Choroid plexus epithelial cell (primary cell): ENCODE measurements at regions not wholly inside any gene's neighbourhood (a gene's known extent, or its start where the extent isn't known, plus 50 kb on each side); places are given as distances from the start of the nearest gene placed in this dataset.
"Not testable (repeated sequence)": the region's sequence is repeated elsewhere in the genome, so short reads cannot be mapped to it uniquely, and the experiment has no call there.

ENCODE experiments used
- DNase-seq: peaks from one replicate; pipeline ENCODE4 v3.0.0-alpha.2; 2010; ENCODE audit warnings: low read depth
- H3K4me3 ChIP-seq: 2 replicates; pipeline ENCODE4 v1.5.1; 2011; ENCODE audit warnings: low read depth, mild to moderate bottlenecking, control low read depth, low read length, moderate library complexity
- TF ChIP-seq, protein P1 (sequence below): conservative IDR thresholded peaks from 2 replicates; pipeline ENCODE4 v1.5.1; 2011; ENCODE audit warnings: low read depth, mild to moderate bottlenecking, control low read depth, inconsistent platforms, low read length, moderate library complexity

DNA sequence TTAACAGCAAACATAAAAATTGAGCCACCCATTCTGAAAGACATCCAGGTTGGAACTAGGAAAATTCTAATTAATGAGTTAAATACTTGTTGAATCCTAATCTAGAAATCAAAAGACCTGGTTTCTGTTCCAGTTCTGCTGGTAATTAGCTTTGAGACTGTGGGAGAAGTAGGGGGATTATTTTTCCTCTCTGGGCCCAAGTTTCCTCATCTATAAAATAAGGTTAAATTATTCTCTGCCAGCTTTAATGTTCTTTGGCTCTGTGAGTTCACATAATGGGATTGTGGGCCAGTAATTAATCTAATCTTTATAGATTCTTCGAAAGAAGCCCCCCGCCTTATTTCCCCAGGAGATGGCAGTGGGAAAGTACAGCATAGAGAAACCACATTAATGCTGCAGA, 104.6 kb downstream of the ENC1 start:
- no peak for DNase-seq
- TF ChIP-seq, protein P1, sequence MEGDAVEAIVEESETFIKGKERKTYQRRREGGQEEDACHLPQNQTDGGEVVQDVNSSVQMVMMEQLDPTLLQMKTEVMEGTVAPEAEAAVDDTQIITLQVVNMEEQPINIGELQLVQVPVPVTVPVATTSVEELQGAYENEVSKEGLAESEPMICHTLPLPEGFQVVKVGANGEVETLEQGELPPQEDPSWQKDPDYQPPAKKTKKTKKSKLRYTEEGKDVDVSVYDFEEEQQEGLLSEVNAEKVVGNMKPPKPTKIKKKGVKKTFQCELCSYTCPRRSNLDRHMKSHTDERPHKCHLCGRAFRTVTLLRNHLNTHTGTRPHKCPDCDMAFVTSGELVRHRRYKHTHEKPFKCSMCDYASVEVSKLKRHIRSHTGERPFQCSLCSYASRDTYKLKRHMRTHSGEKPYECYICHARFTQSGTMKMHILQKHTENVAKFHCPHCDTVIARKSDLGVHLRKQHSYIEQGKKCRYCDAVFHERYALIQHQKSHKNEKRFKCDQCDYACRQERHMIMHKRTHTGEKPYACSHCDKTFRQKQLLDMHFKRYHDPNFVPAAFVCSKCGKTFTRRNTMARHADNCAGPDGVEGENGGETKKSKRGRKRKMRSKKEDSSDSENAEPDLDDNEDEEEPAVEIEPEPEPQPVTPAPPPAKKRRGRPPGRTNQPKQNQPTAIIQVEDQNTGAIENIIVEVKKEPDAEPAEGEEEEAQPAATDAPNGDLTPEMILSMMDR = no peak
- no peak overlapping the region for H3K4me3 ChIP-seq

DNA sequence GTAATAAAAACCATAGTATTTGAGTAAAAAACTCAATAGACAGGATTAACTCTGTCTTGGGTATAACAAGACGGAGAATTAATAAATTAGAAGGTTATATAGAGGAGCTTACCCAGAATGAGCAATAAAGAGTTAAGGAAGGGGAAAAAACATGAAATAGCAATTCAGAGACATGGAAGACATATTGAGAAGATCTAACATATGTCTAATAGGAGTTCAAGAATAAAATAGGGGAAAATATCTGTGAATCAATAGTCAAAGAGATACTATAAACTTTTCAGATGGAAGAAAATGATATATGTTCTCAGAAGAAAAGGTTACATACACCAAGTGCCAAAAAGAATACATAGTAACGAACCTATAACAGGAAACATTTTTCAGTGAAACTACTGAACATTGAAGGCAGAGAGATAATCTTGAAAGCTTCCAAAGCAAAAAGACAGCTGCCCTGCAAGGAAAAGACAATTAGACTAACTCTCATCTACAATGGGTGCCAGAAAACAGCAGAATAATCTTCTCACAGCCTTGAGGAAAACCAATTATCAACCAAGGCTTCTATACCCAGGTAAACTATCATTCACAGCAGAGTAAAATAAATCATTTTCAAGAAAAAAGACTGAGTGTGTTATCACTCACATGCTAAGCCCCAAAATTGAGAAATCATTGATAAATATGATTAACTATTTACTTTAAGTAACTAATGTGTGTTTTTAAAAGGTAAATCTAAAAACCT, 106.0 kb downstream of the ENC1 start:
- TF ChIP-seq, protein P1 = no peak
- DNase-seq = no peak
- no peak overlapping the region for H3K4me3 ChIP-seq

DNA sequence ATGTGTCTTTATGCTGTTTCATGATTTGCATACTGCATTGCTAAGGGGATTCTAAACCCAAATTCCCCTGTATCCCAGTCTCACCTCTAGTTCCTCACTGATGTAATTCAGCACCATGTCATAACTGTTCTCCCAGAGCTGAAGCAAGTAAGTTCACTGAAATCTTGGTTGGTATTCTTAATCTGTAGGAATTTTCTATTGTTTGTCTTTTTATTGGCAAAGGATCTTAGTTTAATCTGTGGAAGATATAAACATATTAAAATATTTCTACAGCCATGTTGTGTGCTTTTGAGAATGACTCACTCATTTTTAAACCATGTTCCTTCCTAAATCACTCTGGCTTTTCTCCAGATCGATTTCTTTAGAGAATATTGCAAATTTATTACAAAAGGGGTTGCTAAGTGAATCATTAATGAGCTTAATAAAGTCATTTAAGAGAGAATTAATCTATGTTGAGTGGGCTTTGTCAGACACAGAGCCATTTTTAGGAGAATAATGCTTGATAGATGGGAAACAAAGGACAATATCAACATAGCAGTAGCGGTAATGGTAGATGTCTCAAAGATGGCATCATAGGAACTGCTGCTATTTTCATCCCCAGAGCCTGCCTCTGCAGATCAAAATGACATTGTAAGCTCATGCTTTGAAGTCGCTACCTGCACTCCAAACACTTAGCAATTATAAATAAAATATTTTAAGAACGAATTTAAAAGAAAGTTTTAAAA, 110.0 kb downstream of the ENC1 start:
- H3K4me3 ChIP-seq = no peak overlapping the region
- TF ChIP-seq, protein P1 = no peak
- DNase-seq = no peak

DNA sequence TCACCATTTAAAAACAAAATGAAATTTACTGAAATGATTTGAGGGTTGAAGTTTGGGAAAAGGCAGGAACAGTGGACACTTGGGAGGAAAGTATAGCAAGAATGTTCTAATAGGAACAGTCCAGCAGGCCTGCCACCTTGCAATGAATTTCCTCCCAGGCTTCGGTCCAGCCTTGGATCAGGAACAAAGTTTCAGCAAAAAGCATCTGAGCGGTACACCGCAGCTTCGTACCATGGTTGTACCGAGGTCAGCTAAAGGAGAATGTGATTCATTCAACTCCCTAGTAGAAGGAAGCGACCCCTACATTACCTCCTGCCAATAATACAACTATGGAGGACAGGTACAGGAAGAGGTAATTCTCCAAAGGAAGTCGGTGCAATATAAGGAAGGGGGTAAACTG, 111.4 kb downstream of the ENC1 start:
- H3K4me3 ChIP-seq = no peak overlapping the region
- TF ChIP-seq, protein P1 = no peak
- DNase-seq = no peak

DNA sequence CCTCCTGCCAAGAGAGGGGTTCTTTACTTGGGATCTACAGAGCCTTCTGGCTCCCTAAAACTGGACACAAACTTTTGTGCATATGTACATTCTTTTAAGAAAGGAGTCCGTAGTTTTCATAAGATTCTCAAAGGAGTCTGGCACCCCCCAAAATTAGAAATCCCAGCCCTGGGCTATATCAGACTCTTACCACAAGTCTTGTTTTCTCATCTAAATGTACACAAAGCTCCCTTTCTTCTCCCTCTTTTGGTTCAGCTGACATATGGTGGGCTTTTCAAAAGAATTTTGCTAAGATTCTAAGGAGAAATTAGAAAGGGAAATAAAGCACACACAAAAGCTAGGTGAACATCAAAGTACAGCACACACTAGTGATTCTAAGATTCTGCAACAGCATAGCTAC, 114.4 kb downstream of the ENC1 start:
- TF ChIP-seq, protein P1 = no peak
- no peak overlapping the region for H3K4me3 ChIP-seq
- DNase-seq = no peak

DNA sequence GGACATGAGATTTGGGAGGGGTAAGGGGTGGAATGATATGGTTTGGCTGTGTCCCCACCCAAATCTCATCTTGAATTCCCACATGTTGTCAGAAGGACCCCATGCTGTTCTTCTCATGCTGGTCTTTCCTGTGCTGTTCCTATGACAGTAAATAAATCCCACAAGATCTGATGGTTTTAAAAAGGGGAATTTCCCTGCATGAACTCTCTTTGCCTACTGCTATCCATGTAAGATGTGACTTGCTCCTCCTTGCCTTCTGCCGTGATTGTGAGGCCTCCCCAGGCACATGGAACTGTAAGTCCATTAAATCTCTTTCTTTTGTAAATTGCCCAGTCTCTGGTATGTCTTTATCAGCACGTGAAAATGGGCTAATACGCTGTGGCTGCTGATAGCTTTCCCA, 115.8 kb downstream of the ENC1 start:
- DNase-seq, H3K4me3 ChIP-seq: not testable (repeated sequence)

DNA sequence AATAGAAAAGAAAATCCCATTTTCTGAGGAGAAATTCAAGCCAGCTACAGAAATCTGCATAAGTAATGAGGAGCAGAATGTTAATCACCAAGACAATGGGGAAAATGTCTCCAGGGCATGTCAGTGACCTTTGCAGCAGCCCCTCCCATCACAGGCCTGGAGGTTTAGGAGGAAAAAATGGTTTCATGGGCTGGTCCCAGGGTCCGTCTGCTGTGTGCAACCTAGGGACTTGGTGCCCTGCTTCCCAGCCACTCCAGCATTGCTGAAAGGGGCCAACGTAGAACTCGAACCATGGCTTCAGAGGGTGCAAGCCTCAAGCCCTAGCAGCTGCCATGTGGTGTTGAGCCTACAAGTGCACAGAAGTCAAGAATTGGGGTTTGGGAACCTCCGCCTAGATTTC, 116.8 kb downstream of the ENC1 start:
- H3K4me3 ChIP-seq, DNase-seq: not testable (repeated sequence)

DNA sequence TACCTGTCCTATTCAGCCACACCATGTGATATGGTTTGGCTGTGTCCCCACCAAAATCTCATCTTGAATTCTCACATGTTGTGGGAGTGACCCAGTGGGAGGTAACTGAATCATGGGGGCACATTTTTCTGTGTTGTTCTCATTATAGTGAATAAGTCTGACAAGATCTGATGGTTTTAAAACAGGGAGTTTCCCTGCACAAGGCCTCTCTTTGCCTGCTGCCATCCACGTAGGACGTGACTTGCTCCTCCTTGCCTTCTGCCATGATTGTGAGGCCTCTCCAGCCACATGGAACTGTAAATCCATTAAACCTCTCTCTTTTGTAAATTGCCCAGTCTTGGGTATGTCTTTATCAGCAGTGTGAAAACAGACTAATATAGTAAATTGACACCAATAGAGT, 117.7 kb downstream of the ENC1 start:
- DNase-seq, H3K4me3 ChIP-seq: not testable (repeated sequence)
